ENCODE measurements at regions not wholly inside any gene's neighbourhood (a gene's known extent, or its start where the extent isn't known, plus 50 kb on each side); places are given as distances from the start of the nearest gene placed in this dataset.

DNA sequence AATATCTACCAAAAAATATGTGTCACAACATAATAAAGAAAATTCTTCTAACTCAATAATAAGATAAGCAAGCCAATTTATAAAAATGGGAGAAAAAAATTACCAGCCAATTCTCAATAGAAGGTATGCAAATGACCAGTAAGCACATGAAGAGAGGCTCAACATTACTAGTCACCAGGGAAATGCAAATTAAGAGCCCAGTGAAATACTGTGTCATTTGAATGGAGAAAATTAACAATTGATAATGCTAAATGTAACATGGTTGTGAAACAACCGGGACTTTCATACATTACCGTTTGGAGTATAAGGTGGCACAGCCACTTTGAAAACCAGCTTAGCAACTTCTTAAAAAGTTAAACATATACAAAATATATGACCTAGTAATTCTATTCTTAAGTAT lies 460.7 kb downstream of the IGSF11 start:
- POLR2A ChIA-PET (ENCODE audit: partially characterized antibody), result no interaction called here
- DNase-seq (ENCODE audit: low read depth in 1 of 2, low spot score in 2 of 2), result no peak

More for the DNA sequence above, 460.7 kb downstream of the IGSF11 start:
- Histone ChIP-seq H2BK12ac (ENCODE audit: low read depth, low read length) (no peak overlapping the region), H3K4me1 (replicated peaks in 1 of 4; ENCODE audit: control insufficient read depth in 3 of 4, insufficient read depth in 4 of 4, low read length in 3 of 4) (no peaks in the 10 kb centered on the region), H2BK5ac (ENCODE audit: low read depth, low read length) (no peak overlapping the region), H3K23ac (ENCODE audit: insufficient read length) (no peak overlapping the region), H3K23me2 (ENCODE audit: low read depth, low read length) (no peaks in the 10 kb centered on the region), H4K5ac (ENCODE audit: insufficient read length, low read depth, low read length) (no peak overlapping the region), H4K8ac (ENCODE audit: extremely low read depth, insufficient read depth, low read length) (no peak overlapping the region), H3K18ac (ENCODE audit: extremely low read depth, low read length) (no peak overlapping the region), H3K14ac (ENCODE audit: insufficient read length) (no peak overlapping the region), H3K79me1 (ENCODE audit: low read depth, low read length) (no peaks in the 10 kb centered on the region), H3K9ac (replicated peaks in 1 of 4; ENCODE audit: extremely low read depth in 1 of 4, low read depth in 3 of 4, low read length in 3 of 4) (no peak overlapping the region), H3K27me3 (replicated peaks in 1 of 4; ENCODE audit: control insufficient read depth in 3 of 4, extremely low read depth in 1 of 4, insufficient read depth in 3 of 4, low read length in 3 of 4) (no peaks in the 10 kb centered on the region), H3K4ac (replicated peaks; ENCODE audit: insufficient read length, low read depth, low read length) (no peak overlapping the region), H3K4me3 (ENCODE audit: extremely low read depth in 1 of 4, insufficient read depth in 2 of 4, low read depth in 3 of 4, low read length in 4 of 4) (no peak overlapping the region), H3K4me2 (ENCODE audit: insufficient read depth in 1 of 2, low read depth in 2 of 2, low read length in 2 of 2) (no peak overlapping the region), H4K20me1 (replicated peaks in 1 of 2; ENCODE audit: control insufficient read depth in 1 of 2, insufficient read depth in 2 of 2, low read length in 2 of 2) (no peaks in the 10 kb centered on the region), H3K79me2 (ENCODE audit: control insufficient read depth in 1 of 2, insufficient read depth in 2 of 2, low read length in 2 of 2) (no peaks in the 10 kb centered on the region), H3K27ac (ENCODE audit: low read depth, low read length) (no peak overlapping the region), H2BK15ac (ENCODE audit: low read length) (no peak overlapping the region), H2AK5ac (ENCODE audit: low read depth, low read length) (no peak overlapping the region), H2BK20ac (ENCODE audit: low read length) (no peak overlapping the region), H3K56ac (replicated peaks; ENCODE audit: insufficient read length, low read depth, low read length) (no peak overlapping the region), H2AFZ (ENCODE audit: low read length) (no peak overlapping the region), H3K36me3 (ENCODE audit: control insufficient read depth in 2 of 4, insufficient read depth in 4 of 4, low read length in 3 of 4) (no peaks in the 10 kb centered on the region), H2BK120ac (replicated peaks; ENCODE audit: low read depth, low read length) (no peak overlapping the region), H4K91ac (replicated peaks; ENCODE audit: insufficient read length, low read length) (no peak overlapping the region), H3K9me3 (ENCODE audit: insufficient read depth in 2 of 2, low read depth in 1 of 2, low read length in 1 of 2) (no peaks in the 10 kb centered on the region; a peak in 1 of 4 replicates)
- FAIRE-seq, result no peak
- CTCF ChIA-PET (ENCODE audit: partially characterized antibody), result no interaction called here
- TF ChIP-seq KDM5A (IDR thresholded peaks at IDR 0.05; ENCODE audit: low read length), result no peak
- TF ChIP-seq, protein P1, sequence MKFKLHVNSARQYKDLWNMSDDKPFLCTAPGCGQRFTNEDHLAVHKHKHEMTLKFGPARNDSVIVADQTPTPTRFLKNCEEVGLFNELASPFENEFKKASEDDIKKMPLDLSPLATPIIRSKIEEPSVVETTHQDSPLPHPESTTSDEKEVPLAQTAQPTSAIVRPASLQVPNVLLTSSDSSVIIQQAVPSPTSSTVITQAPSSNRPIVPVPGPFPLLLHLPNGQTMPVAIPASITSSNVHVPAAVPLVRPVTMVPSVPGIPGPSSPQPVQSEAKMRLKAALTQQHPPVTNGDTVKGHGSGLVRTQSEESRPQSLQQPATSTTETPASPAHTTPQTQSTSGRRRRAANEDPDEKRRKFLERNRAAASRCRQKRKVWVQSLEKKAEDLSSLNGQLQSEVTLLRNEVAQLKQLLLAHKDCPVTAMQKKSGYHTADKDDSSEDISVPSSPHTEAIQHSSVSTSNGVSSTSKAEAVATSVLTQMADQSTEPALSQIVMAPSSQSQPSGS (IDR thresholded peaks at IDR 0.05; ENCODE audit: low read length), result no peak
- no peak for TF ChIP-seq EP300 (IDR thresholded peaks at IDR 0.05; ENCODE audit: borderline replicate concordance in 1 of 2, low read depth in 2 of 2, low read length in 2 of 2)
- no peak for TF ChIP-seq SIN3A (conservative IDR thresholded peaks at IDR 0.05 in 1 of 2, IDR thresholded peaks at IDR 0.05 in 1 of 2; ENCODE audit: low read depth in 1 of 2, low read length in 2 of 2)
- TF ChIP-seq SP1 (IDR thresholded peaks at IDR 0.05; ENCODE audit: low read depth, low read length), result no peak
- TF ChIP-seq, protein P2, sequence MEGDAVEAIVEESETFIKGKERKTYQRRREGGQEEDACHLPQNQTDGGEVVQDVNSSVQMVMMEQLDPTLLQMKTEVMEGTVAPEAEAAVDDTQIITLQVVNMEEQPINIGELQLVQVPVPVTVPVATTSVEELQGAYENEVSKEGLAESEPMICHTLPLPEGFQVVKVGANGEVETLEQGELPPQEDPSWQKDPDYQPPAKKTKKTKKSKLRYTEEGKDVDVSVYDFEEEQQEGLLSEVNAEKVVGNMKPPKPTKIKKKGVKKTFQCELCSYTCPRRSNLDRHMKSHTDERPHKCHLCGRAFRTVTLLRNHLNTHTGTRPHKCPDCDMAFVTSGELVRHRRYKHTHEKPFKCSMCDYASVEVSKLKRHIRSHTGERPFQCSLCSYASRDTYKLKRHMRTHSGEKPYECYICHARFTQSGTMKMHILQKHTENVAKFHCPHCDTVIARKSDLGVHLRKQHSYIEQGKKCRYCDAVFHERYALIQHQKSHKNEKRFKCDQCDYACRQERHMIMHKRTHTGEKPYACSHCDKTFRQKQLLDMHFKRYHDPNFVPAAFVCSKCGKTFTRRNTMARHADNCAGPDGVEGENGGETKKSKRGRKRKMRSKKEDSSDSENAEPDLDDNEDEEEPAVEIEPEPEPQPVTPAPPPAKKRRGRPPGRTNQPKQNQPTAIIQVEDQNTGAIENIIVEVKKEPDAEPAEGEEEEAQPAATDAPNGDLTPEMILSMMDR (IDR thresholded peaks at IDR 0.05; ENCODE audit: control extremely low read depth in 1 of 3, insufficient read depth in 1 of 3, low read depth in 1 of 3, low read length in 3 of 3), result no peak
- TF ChIP-seq TBP (IDR thresholded peaks at IDR 0.05; ENCODE audit: low read depth, low read length), result no peak
- no peak for TF ChIP-seq POU5F1 (IDR thresholded peaks at IDR 0.05; ENCODE audit: low read depth, low read length)
- TF ChIP-seq SP4 (IDR thresholded peaks at IDR 0.05; ENCODE audit: low read length), result no peak
- WGBS, 2 experiments (ENCODE audit: extremely low coverage in 1 of 2, insufficient coverage in 1 of 2, insufficient read length in 1 of 2, insufficient replicate concordance in 2 of 2, low coverage in 1 of 2, low lambda C conversion rate in 2 of 2, missing lambda C conversion rate in 1 of 2), result 88% methylated on average over 2 of the region's 2 CpGs; no CpG with 5 or more reads in 1 of the 2 experiments
